ENCODE measurements at regions not wholly inside any gene's neighbourhood (a gene's known extent, or its start where the extent isn't known, plus 50 kb on each side); places are given as distances from the start of the nearest gene placed in this dataset.

DNA sequence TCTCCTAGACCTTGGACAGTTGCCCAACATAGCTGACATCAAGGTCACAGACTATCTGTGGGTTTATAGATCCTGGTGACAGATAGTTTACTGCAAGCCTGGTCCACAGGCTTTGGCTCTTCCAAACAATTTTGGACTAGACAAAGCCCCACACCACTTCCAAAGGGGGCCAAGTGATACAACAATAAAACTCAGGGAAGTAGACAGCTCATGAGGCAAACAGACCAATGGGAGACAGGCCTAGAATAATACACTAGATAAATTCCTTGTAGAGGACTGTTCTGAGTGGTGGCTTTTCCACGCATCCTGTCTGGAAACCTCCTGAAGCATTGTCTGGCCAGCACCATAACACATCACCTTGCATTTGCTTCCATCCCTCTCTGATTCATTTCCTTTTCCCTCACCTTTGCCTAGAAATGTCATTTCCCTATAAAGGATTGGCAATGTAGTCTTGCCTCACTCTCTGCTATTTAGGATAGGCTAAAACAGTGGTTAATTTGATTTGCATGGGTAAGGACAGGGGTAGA, 284.2 kb downstream of the POU4F1 start:
- no peak for DNase-seq
- Histone ChIP-seq H3K36me3 (ENCODE audit: low read depth, missing control alignments) (no peaks in the 10 kb centered on the region), H3K4me1 (no peaks in the 10 kb centered on the region), H3K27me3 (no peaks in the 10 kb centered on the region), H3K27ac (no peak overlapping the region), H3K9me3 (no peaks in the 10 kb centered on the region), H3K4me3 (no peak overlapping the region)
- intact Hi-C loops (cut with DNase I; ENCODE audit: low total_unique reads) = no loop called here
- 92 to 100% methylated on average over 1 of the region's 1 CpG for WGBS, 2 donors
- TF ChIP-seq, protein P1, sequence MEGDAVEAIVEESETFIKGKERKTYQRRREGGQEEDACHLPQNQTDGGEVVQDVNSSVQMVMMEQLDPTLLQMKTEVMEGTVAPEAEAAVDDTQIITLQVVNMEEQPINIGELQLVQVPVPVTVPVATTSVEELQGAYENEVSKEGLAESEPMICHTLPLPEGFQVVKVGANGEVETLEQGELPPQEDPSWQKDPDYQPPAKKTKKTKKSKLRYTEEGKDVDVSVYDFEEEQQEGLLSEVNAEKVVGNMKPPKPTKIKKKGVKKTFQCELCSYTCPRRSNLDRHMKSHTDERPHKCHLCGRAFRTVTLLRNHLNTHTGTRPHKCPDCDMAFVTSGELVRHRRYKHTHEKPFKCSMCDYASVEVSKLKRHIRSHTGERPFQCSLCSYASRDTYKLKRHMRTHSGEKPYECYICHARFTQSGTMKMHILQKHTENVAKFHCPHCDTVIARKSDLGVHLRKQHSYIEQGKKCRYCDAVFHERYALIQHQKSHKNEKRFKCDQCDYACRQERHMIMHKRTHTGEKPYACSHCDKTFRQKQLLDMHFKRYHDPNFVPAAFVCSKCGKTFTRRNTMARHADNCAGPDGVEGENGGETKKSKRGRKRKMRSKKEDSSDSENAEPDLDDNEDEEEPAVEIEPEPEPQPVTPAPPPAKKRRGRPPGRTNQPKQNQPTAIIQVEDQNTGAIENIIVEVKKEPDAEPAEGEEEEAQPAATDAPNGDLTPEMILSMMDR (IDR thresholded peaks at IDR 0.05) = no peak

DNA sequence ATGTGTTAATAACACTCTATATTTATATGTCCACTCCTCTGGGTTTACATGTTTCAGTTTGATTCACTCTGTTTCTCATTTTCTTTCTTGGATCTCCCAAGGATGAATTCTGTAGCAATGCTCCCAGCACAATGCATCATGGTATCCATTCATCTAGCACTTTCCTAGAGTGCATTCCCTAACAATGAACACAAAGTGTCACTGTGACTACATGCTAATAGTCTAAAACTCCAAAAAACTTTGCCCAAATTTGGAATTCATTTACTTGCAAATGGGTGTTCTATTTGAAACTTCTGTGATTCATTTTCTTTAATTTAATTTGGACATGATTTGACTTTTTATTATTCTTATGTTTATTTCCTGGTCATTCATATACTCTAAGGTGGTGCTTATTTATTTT, 286.3 kb downstream of the POU4F1 start:
- Histone ChIP-seq H3K4me3 (no peak overlapping the region), H3K27ac (no peak overlapping the region), H3K4me1 (no peaks in the 10 kb centered on the region), H3K27me3 (no peaks in the 10 kb centered on the region), H3K36me3 (ENCODE audit: low read depth, missing control alignments) (no peaks in the 10 kb centered on the region), H3K9me3 (no peaks in the 10 kb centered on the region)
- TF ChIP-seq, protein P1 (IDR thresholded peaks at IDR 0.05) = no peak
- no peak for TF ChIP-seq POLR2A (IDR thresholded peaks at IDR 0.05)
- intact Hi-C loops (cut with DNase I; ENCODE audit: low total_unique reads) = no loop called here
- DNase-seq = no peak

DNA sequence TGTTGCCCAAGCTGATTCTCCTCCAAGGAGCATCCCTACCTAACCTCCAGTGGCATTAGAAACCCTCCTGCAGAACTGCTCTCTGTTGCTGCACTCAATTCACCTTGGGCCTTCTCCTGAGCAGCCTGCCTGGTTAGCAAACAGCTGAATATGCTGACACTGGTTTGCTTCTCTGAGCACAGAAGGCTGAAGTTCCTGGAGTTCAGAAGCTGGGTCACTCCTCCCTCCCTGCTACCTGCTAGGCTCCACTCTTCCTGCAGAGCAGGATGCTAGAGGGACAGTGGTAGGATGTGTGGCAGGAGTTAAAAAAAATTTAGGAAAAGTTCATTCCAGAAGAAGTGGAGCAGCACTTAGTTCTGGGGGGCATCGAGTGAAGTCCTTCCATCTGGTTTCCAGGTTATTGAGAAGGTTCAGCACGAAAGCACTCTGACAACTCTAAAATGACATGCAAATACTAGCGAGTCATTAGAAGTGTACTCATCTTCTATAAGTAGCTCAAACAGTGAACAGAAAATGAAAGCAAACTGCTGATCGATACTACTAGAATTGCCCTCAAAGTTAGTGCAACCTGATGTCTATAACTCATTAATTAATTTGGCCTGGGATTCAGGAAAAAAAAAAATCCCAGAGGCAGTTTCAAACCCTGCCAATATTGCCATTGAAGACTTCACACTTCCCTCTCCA, 293.7 kb downstream of the POU4F1 start:
- Histone ChIP-seq H3K27me3 (no peaks in the 10 kb centered on the region), H3K4me1 (no peaks in the 10 kb centered on the region), H3K27ac (no peak overlapping the region), H3K36me3 (ENCODE audit: low read depth, missing control alignments) (no peaks in the 10 kb centered on the region), H3K9me3 (no peaks in the 10 kb centered on the region), H3K4me3 (no peak overlapping the region)
- intact Hi-C loops (cut with DNase I; ENCODE audit: low total_unique reads) = no loop called here
- no peak for TF ChIP-seq POLR2A (IDR thresholded peaks at IDR 0.05)
- TF ChIP-seq, protein P1 (IDR thresholded peaks at IDR 0.05) = no peak
- 88 to 94% methylated on average over 4 of the region's 4 CpGs for WGBS, 2 donors
- no peak for DNase-seq

DNA sequence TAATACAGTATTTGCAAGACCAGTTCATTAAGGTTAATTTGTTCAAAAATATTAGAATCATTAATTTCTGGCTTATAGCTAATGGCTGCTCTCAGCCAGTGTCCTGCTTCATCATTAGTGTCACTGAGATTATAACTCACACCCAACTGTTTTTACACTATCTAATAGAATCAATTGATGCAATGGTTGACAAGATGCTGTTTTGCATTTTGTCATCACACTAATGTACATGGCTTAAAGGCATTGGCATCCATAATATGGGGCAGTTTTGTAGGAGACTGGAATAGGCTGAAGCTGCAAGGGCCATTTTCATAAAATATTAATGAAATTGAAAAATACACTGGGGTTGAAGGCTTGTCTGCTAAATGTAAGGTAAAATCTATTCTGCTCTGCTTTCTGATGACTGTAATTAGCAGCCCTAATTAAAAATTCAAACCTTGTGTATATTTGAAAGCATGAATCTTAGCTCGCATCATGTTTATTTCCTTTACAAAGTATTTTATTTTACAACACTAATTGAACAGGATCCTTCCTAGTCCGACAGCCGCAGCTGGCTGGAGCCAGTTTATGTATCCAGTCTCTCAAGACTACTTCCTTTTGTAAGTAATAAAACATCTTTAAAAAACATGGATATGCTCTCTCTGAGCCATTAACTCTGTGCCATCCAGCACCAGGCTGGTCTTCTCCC, 296.7 kb downstream of the POU4F1 start:
- DNase-seq = no peak
- Histone ChIP-seq H3K27ac (no peak overlapping the region), H3K36me3 (ENCODE audit: low read depth, missing control alignments) (no peaks in the 10 kb centered on the region), H3K27me3 (no peaks in the 10 kb centered on the region), H3K9me3 (no peaks in the 10 kb centered on the region), H3K4me3 (no peak overlapping the region), H3K4me1 (no peaks in the 10 kb centered on the region)
- intact Hi-C loops (cut with DNase I; ENCODE audit: low total_unique reads) = no loop called here
- no peak for TF ChIP-seq POLR2A (IDR thresholded peaks at IDR 0.05)
- TF ChIP-seq, protein P1 (IDR thresholded peaks at IDR 0.05) = no peak
- WGBS, 2 donors = 62 to 71% methylated on average over 3 of the region's 3 CpGs
